PC-3 (cell line): ENCODE measurements at regions not wholly inside any gene's neighbourhood (a gene's known extent, or its start where the extent isn't known, plus 50 kb on each side); places are given as distances from the start of the nearest gene placed in this dataset.

Source experiments
- ATAC-seq: fragments of 200-7000 bp; cut with Tn5 transposase; 2 replicates; pipeline ENCODE4 v1.9.1; 2020; ENCODE audit warnings: mild to moderate bottlenecking, moderate library complexity
- BruUV-seq: library from RNA; stranded (reverse); fragments of 400-500 nt; replicated peaks from 2 replicates; lab custom pipeline; 2021; lab: Mats Ljungman, UMichigan
- CTCF ChIA-PET: fragments of 300-600 bp; sonication (Branson Sonifier 250); formaldehyde crosslinking; loops from one replicate; lab custom pipeline; 2022; ENCODE audit warnings: antibody characterized with exemption; lab: Charles Lee
- POLR2A ChIA-PET: fragments of 300-600 bp; sonication (Branson Sonifier 250); formaldehyde crosslinking; loops from one replicate; lab custom pipeline; 2022; ENCODE audit warnings: antibody characterized with exemption; ENCODE audit not compliant: unreplicated experiment; lab: Charles Lee
- DNase-seq: peaks from one replicate; pipeline ENCODE4 v3.0.0-alpha.2; 2015
- H2AFZ ChIP-seq: fragments of 300-600 bp; sonication (generic); 2 replicates; pipeline ENCODE4 v1.6.0; 2016; ENCODE audit warnings: antibody characterized with exemption, low read length
- H3F3A ChIP-seq: fragments of 300-600 bp; sonication (generic); one replicate; pipeline ENCODE4 v1.6.0; 2017; ENCODE audit warnings: antibody characterized with exemption, low read length, control low read depth, mild to moderate bottlenecking; ENCODE audit not compliant: unreplicated experiment
- H3K27ac ChIP-seq: fragments of 300-600 bp; sonication (generic); 2 replicates; pipeline ENCODE4 v1.5.1; 2016; ENCODE audit warnings: mild to moderate bottlenecking, low read length
- H3K27me3 ChIP-seq: fragments of 300-600 bp; sonication (generic); 2 replicates; pipeline ENCODE4 v1.6.1; 2016; ENCODE audit warnings: low read length, mixed read lengths
- H3K36me3 ChIP-seq: fragments of 300-600 bp; sonication (generic); 2 replicates; pipeline ENCODE4 v1.6.1; 2016; ENCODE audit warnings: low read depth, mixed run types, low read length, mixed read lengths
- H3K4me1 ChIP-seq: fragments of 300-600 bp; sonication (generic); 2 replicates; pipeline ENCODE4 v1.5.1; 2016; ENCODE audit warnings: low read length; ENCODE audit not compliant: insufficient read depth
- H3K4me2 ChIP-seq: fragments of 300-600 bp; sonication (generic); 2 replicates; pipeline ENCODE4 v1.6.0; 2016; ENCODE audit warnings: low read length
- H3K4me3 ChIP-seq: fragments of 300-600 bp; sonication (generic); 2 replicates; pipeline ENCODE4 v1.5.1; 2016; ENCODE audit warnings: mild to moderate bottlenecking, low read length, mixed read lengths
- H3K79me2 ChIP-seq: fragments of 300-600 bp; sonication (generic); 2 replicates; pipeline ENCODE4 v1.6.1; 2017; ENCODE audit warnings: low read length, mixed read lengths
- H3K9ac ChIP-seq: fragments of 300-600 bp; sonication (generic); 2 replicates; pipeline ENCODE4 v1.6.0; 2016; ENCODE audit warnings: mild to moderate bottlenecking, low read length
- H3K9me2 ChIP-seq: fragments of 300-600 bp; sonication (generic); replicated peaks from 2 replicates; pipeline ENCODE4 v1.6.1; 2016; ENCODE audit warnings: mixed run types, low read length, mixed read lengths
- H3K9me3 ChIP-seq: fragments of 300-600 bp; sonication (generic); 2 replicates; pipeline ENCODE4 v1.6.1; 2016; ENCODE audit warnings: low read length, mixed read lengths
- H4K20me1 ChIP-seq: fragments of 300-600 bp; sonication (generic); 2 replicates; pipeline ENCODE4 v1.6.1; 2016; ENCODE audit warnings: low read length, mixed read lengths
- EZH2 ChIP-seq: fragments of 300-600 bp; sonication (generic); IDR thresholded peaks from one replicate; pipeline ENCODE4 v1.6.1; 2017; ENCODE audit warnings: antibody characterized with exemption, mild to moderate bottlenecking, low read length; ENCODE audit not compliant: unreplicated experiment
- EZH2phosphoT487 ChIP-seq: fragments of 300-600 bp; sonication (generic); IDR thresholded peaks from 2 replicates; pipeline ENCODE4 v1.6.1; 2018; ENCODE audit warnings: mild to moderate bottlenecking, antibody characterized with exemption, low read length, borderline replicate concordance
- intact Hi-C: fragments of 100-400 bp; cut with micrococcal nuclease; formaldehyde crosslinking; loops from 2 replicates; pipeline ENCODE4 v1.9.0; 2023
- TF ChIP-seq, protein P1 (sequence below): fragments of 300-600 bp; sonication (generic); conservative IDR thresholded peaks from 2 replicates; pipeline ENCODE4 v1.5.1; 2017; ENCODE audit warnings: antibody characterized with exemption, low read depth, mild to moderate bottlenecking, low read length

DNA sequence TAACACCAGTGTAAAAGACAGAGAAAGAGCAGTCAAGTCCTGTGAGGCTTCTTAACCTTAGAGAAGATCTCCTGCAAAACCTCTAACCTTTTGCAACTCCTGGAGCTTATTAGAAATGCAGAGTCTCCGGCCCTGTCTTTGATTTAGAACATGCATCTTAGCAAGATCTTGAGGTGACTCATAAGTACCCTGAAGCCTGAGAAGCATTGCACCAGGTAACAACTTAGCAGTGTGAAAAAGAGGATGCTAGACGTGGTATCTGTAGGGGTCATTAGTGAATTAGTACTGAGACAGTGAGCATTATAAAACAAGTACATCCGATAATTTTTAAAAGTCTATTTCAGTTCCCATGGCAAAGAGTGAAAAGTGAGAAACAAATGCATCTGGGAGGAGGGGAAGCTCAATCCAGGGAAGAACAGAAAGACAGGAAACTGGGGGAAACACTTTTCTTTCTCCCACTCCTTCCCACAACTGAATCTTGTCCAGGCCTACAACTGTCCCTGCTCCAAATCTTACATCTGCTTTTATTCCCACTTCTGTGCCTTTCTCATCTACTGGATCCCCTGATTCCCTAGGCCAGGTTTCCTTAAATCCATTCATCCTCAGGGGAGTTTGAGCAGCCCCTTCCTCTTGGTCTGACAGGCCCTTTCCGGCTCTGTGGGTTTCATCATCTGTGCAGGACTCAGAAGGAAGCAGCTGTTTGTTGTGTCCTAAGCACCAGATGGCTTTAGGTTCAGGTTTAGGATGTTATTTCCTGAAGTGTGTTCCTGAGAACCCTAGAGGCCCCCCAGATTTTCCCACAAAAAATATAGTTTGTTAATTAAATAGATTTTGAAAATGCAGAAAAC, 128.1 kb upstream of the IL12A start:
- Histone ChIP-seq H3K27ac (no peak overlapping the region), H3K4me1 (peaks cover 20% of the 10 kb centered on the region), H4K20me1 (no peaks in the 10 kb centered on the region), H3K9me3 (no peaks in the 10 kb centered on the region), H3K9me2 (no peaks in the 10 kb centered on the region), H3K79me2 (peaks cover 64% of the 10 kb centered on the region), H3K9ac (no peak overlapping the region), H3K4me3 (no peak overlapping the region), H2AFZ (no peak overlapping the region), H3K36me3 (no peaks in the 10 kb centered on the region), H3K4me2 (no peak overlapping the region), H3K27me3 (no peaks in the 10 kb centered on the region), H3F3A (no peaks in the 10 kb centered on the region)
- ATAC-seq (no peak), DNase-seq (no peak)
- ChIA-PET CTCF (no interaction called here), POLR2A (interaction anchor here (0.6 kb wide), 1 partner anchor 361 kb away, joined by 4 read pairs; no protein-coding TSS in a partner anchor)
- intact Hi-C loops = no loop called here
- TF ChIP-seq, protein P1, sequence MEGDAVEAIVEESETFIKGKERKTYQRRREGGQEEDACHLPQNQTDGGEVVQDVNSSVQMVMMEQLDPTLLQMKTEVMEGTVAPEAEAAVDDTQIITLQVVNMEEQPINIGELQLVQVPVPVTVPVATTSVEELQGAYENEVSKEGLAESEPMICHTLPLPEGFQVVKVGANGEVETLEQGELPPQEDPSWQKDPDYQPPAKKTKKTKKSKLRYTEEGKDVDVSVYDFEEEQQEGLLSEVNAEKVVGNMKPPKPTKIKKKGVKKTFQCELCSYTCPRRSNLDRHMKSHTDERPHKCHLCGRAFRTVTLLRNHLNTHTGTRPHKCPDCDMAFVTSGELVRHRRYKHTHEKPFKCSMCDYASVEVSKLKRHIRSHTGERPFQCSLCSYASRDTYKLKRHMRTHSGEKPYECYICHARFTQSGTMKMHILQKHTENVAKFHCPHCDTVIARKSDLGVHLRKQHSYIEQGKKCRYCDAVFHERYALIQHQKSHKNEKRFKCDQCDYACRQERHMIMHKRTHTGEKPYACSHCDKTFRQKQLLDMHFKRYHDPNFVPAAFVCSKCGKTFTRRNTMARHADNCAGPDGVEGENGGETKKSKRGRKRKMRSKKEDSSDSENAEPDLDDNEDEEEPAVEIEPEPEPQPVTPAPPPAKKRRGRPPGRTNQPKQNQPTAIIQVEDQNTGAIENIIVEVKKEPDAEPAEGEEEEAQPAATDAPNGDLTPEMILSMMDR = no peak
- no peak for TF ChIP-seq EZH2
- no peak for TF ChIP-seq EZH2phosphoT487
- no TSS peak for BruUV-seq

DNA sequence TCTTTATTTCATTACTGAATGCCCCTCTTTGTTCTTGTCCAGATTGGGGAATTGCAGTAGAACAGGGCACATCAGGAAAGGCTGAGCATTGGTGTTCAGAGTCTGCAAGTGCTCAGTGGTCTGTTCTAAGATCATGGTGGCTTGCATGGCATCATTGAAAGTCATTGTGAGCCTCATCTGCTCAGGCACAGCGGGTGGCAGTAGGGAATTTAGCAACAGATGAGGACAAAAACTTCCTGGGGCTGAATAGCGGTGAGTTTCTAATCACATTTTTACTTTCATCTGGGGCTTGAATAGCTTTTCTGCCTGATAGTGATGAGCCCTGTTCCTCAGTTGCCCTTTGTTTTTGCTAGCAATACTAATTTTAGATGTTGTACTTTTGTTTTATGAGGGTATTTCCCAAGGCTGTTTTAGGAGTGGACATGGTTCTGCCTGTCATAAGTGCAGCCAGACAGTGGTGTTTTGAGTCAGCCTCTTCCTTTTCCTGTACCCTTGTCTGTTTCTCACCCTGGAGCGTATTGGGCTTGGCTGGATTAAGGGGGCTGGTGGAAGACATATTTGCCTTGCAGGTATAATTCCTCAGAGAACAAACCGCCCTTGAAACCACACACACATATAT, 127.2 kb upstream of the IL12A start:
- Histone ChIP-seq H3K4me2 (no peak overlapping the region), H3K27me3 (no peaks in the 10 kb centered on the region), H3K9me2 (no peaks in the 10 kb centered on the region), H3K9me3 (no peaks in the 10 kb centered on the region), H3K4me3 (no peak overlapping the region), H3K79me2 (peaks cover 59% of the 10 kb centered on the region), H3K36me3 (no peaks in the 10 kb centered on the region), H2AFZ (no peak overlapping the region), H3K27ac (no peak overlapping the region), H4K20me1 (no peaks in the 10 kb centered on the region), H3K9ac (no peak overlapping the region), H3F3A (no peaks in the 10 kb centered on the region), H3K4me1 (peaks cover 19% of the 10 kb centered on the region)
- no peak for DNase-seq
- ChIA-PET POLR2A (no interaction called here), CTCF (no interaction called here)
- TF ChIP-seq, protein P1 = no peak
- TF ChIP-seq EZH2phosphoT487 (no peak), EZH2 (no peak)
- no TSS peak for BruUV-seq
- intact Hi-C loops = no loop called here
- ATAC-seq = no peak
